Activated CD4-positive, alpha-beta memory T cell treated with anti-CD3 and anti-CD28 coated beads for 36 hours (primary cell): ENCODE measurements at regions not wholly inside any gene's neighbourhood (a gene's known extent, or its start where the extent isn't known, plus 50 kb on each side); places are given as distances from the start of the nearest gene placed in this dataset.

Experiments used
- CTCF ChIA-PET: fragments of 350-600 bp; sonication (Branson Sonifier 250); formaldehyde crosslinking; loops from one replicate; lab custom pipeline; 2021; ENCODE audit warnings: antibody characterized with exemption, inconsistent platforms; lab: Charles Lee
- POLR2A ChIA-PET: fragments of 350-600 bp; sonication (Branson Sonifier 250); formaldehyde crosslinking; loops from one replicate; lab custom pipeline; 2021; ENCODE audit warnings: antibody characterized with exemption; lab: Charles Lee
- DNase-seq: peaks from one replicate; pipeline ENCODE4 v3.0.0-alpha.2; 2020
- H3K27ac Mint-ChIP-seq: one replicate; pipeline ENCODE4 v1.8.0; 2021; ENCODE audit warnings: mixed read lengths
- H3K27me3 Mint-ChIP-seq: one replicate; pipeline ENCODE4 v1.8.0; 2021; ENCODE audit warnings: mixed read lengths
- H3K36me3 Mint-ChIP-seq: one replicate; pipeline ENCODE4 v1.8.0; 2021; ENCODE audit warnings: mixed read lengths
- H3K4me1 Mint-ChIP-seq: one replicate; pipeline ENCODE4 v1.8.0; 2021; ENCODE audit warnings: low read depth, mixed read lengths
- H3K4me3 Mint-ChIP-seq: one replicate; pipeline ENCODE4 v1.8.0; 2021; ENCODE audit warnings: mild to moderate bottlenecking, mixed read lengths
- H3K9me3 Mint-ChIP-seq: one replicate; pipeline ENCODE4 v1.8.0; 2021; ENCODE audit warnings: mixed read lengths
- intact Hi-C: fragments of 100-400 bp; cut with micrococcal nuclease; formaldehyde crosslinking; loops from one replicate; pipeline ENCODE4 v1.15.1; 2023

DNA sequence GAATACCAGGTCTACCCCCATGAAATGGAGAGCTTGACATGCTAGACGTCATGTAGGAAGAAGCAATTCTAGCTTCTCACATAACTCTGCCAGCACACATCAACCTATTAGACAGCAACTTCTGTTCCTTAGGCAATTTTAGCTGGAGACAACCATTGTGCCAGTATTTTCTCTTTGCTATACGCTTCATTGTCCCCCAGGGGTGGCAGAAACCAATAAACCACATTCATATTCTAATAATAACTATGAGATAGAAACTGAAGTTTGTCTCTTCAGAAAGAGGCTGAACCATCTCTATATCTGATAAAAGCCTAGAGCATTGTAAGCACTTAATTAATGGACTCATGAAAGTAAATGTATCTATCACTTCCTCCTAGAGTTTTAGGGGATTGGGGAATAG, 278.6 kb downstream of the FOXG1 start:
- H3K4me1 Mint-ChIP-seq = no peaks in the 10 kb centered on the region
- POLR2A ChIA-PET = no interaction called here
- DNase-seq = no peak
- H3K27ac Mint-ChIP-seq = no peak overlapping the region
- intact Hi-C loops = no loop called here
- H3K36me3 Mint-ChIP-seq = no peaks in the 10 kb centered on the region
- H3K27me3 Mint-ChIP-seq = no peaks in the 10 kb centered on the region
- peaks cover 17% of the 10 kb centered on the region for H3K9me3 Mint-ChIP-seq
- H3K4me3 Mint-ChIP-seq = no peak overlapping the region
- CTCF ChIA-PET = no interaction called here

GRCh38 chr14:29054119-29054518, 287.5 kb downstream of the FOXG1 start:
- Mint-ChIP-seq H3K27me3 (no peaks in the 10 kb centered on the region), H3K4me3 (no peak overlapping the region), H3K27ac (no peak overlapping the region), H3K36me3 (no peaks in the 10 kb centered on the region), H3K9me3 (peaks cover 15% of the 10 kb centered on the region), H3K4me1 (no peaks in the 10 kb centered on the region)
- POLR2A ChIA-PET = no interaction called here
- intact Hi-C loops = no loop called here
- CTCF ChIA-PET = no interaction called here
- DNase-seq = no peak

DNA sequence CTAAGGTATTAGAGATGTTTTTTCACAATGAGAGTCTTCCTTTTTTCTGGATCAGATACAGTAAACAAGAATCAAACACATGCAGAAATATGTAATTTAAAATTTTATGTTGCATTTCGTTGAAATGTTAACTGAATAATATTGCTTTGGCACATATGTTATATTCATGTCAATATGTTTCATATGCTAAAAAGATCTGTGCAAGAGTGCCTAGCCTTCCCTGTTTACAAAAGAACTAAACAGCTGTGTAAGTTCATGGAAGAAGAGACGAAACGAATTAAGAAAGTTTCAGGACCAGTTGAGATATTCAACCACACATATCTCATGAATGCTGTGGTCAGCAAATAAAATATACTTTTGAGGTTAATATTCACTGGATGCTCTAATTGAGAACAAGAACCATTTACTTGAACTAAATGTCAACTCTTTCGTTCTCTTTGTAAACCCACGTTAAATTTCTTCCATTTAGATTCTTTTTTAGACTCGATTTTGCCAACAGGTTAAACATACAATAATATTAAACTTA, 289.5 kb downstream of the FOXG1 start:
- no peaks in the 10 kb centered on the region for H3K4me1 Mint-ChIP-seq
- no peaks in the 10 kb centered on the region for H3K36me3 Mint-ChIP-seq
- H3K4me3 Mint-ChIP-seq = no peak overlapping the region
- no peaks in the 10 kb centered on the region for H3K27me3 Mint-ChIP-seq
- peaks cover 12% of the 10 kb centered on the region for H3K9me3 Mint-ChIP-seq
- POLR2A ChIA-PET = no interaction called here
- CTCF ChIA-PET = no interaction called here
- H3K27ac Mint-ChIP-seq = no peak overlapping the region
- intact Hi-C loops = no loop called here
- DNase-seq = no peak

GRCh38 chr14:29061702-29062101, 295.1 kb downstream of the FOXG1 start:
- intact Hi-C loops = no loop called here
- Mint-ChIP-seq H3K4me1 (no peaks in the 10 kb centered on the region), H3K36me3 (no peaks in the 10 kb centered on the region), H3K9me3 (peaks cover 26% of the 10 kb centered on the region), H3K27ac (no peak overlapping the region), H3K27me3 (no peaks in the 10 kb centered on the region), H3K4me3 (no peak overlapping the region)
- no peak for DNase-seq
- ChIA-PET POLR2A (no interaction called here), CTCF (no interaction called here)

DNA sequence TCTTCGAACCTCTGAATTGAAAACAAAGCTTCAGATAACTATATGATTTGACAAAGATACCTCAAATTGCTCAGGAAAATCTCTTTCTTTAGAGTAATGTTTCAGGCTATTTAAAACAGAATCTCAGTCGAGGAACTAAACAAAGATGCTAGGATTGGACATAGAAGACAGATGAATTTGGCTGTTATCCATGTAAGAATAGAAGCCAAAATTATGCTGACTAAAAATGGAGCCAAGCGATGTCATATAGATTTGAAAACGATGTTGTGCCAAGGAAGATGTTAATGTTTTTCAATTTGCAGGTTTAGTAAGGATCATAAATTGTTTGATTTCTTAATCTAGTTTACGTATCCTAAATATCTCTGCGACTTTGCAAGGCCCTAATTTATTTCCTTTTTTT, 295.9 kb downstream of the FOXG1 start:
- intact Hi-C loops = no loop called here
- POLR2A ChIA-PET = no interaction called here

GRCh38 chr14:29062976-29063375, 296.4 kb downstream of the FOXG1 start:
- POLR2A ChIA-PET = no interaction called here
- peaks cover 33% of the 10 kb centered on the region for H3K9me3 Mint-ChIP-seq
- intact Hi-C loops = no loop called here
- H3K27ac Mint-ChIP-seq = no peak overlapping the region
- H3K36me3 Mint-ChIP-seq = no peaks in the 10 kb centered on the region
- DNase-seq = no peak
- CTCF ChIA-PET = no interaction called here
- no peaks in the 10 kb centered on the region for H3K4me1 Mint-ChIP-seq
- H3K27me3 Mint-ChIP-seq = no peaks in the 10 kb centered on the region
- H3K4me3 Mint-ChIP-seq = no peak overlapping the region

More for the DNA sequence above, 295.9 kb downstream of the FOXG1 start:
- Mint-ChIP-seq H3K4me3 (no peak overlapping the region), H3K4me1 (no peaks in the 10 kb centered on the region), H3K27me3 (no peaks in the 10 kb centered on the region), H3K27ac (no peak overlapping the region), H3K9me3 (peaks cover 28% of the 10 kb centered on the region), H3K36me3 (no peaks in the 10 kb centered on the region)
- DNase-seq = no peak
- CTCF ChIA-PET = no interaction called here

DNA sequence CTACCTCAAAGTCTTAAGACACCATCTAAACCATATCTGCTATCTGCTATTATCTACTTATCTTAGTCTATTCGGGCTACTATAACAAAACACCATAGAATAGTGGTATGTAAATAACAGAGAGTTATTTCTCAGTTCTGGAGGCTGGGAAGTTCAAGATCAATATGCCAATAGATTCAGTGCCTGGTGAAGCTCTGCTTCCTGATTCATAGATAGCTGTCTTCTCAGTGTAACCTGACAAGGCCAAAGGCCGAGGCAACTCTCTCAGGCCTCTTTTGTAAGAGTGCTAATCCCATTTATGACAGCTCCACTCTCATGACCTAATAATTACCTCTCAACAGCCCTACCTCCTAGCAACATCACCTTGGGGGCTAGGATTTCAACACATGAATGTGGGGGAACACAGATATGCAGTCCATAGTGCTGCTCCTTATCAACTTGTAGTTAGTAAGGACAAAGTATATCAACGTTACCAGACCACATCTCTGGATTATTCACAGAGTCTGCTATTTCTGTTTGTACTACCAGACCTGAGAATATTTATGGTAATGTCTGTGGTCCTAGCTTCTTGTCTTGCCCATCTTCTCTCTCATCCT, 297.8 kb downstream of the FOXG1 start:
- DNase-seq = no peak
- Mint-ChIP-seq H3K27me3 (no peaks in the 10 kb centered on the region), H3K36me3 (no peaks in the 10 kb centered on the region), H3K4me1 (no peaks in the 10 kb centered on the region), H3K27ac (no peak overlapping the region), H3K9me3 (peaks cover 38% of the 10 kb centered on the region), H3K4me3 (no peak overlapping the region)
- POLR2A ChIA-PET = no interaction called here
- intact Hi-C loops = no loop called here
- CTCF ChIA-PET = no interaction called here

- no peak overlapping the region for H3K27ac Mint-ChIP-seq
- H3K9me3 Mint-ChIP-seq = peaks cover 34% of the 10 kb centered on the region
- no peak for DNase-seq
- ChIA-PET POLR2A (no interaction called here), CTCF (no interaction called here)
- H3K4me3 Mint-ChIP-seq = no peak overlapping the region
- no peaks in the 10 kb centered on the region for H3K27me3 Mint-ChIP-seq
- intact Hi-C loops = no loop called here
- H3K36me3 Mint-ChIP-seq = no peaks in the 10 kb centered on the region
- no peaks in the 10 kb centered on the region for H3K4me1 Mint-ChIP-seq
Observed at GRCh38 chr14:29069228-29069627, 302.6 kb downstream of the FOXG1 start.

- H3K27ac Mint-ChIP-seq = no peak overlapping the region
- no peaks in the 10 kb centered on the region for H3K4me1 Mint-ChIP-seq
- intact Hi-C loops = no loop called here
- H3K27me3 Mint-ChIP-seq = no peaks in the 10 kb centered on the region
- ChIA-PET CTCF (no interaction called here), POLR2A (no interaction called here)
- H3K36me3 Mint-ChIP-seq = no peaks in the 10 kb centered on the region
- H3K9me3 Mint-ChIP-seq = peaks cover 6% of the 10 kb centered on the region
- no peak for DNase-seq
- H3K4me3 Mint-ChIP-seq = no peak overlapping the region
Observed at GRCh38 chr14:29075761-29076160, 309.2 kb downstream of the FOXG1 start.

DNA sequence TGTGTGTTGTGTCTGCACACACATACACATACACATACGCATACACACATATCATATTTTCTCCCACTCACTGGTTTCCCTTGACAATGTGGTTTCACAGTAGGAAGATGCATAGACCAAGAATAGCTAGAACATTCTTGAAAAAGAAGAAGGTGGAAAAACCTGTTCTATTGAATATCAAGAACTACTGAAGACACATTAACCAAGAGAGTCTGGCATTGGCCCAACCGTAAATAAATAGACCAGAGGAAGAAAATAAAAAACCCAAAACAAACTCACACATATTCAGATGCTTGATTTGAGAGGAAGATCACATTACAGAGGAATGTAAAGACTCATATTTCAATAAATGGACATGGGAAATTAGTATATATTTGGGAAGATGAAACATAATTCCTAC, 311.3 kb downstream of the FOXG1 start:
- peaks cover 6% of the 10 kb centered on the region for H3K9me3 Mint-ChIP-seq
- no peak for DNase-seq
- CTCF ChIA-PET = no interaction called here
- no peaks in the 10 kb centered on the region for H3K4me1 Mint-ChIP-seq
- no peaks in the 10 kb centered on the region for H3K27me3 Mint-ChIP-seq
- no peak overlapping the region for H3K4me3 Mint-ChIP-seq
- POLR2A ChIA-PET = no interaction called here
- H3K27ac Mint-ChIP-seq = no peak overlapping the region
- H3K36me3 Mint-ChIP-seq = no peaks in the 10 kb centered on the region
- intact Hi-C loops = no loop called here

GRCh38 chr14:29078810-29079522, 312.4 kb downstream of the FOXG1 start:
- H3K4me1 Mint-ChIP-seq = no peaks in the 10 kb centered on the region
- no peak overlapping the region for H3K27ac Mint-ChIP-seq
- no peak overlapping the region for H3K4me3 Mint-ChIP-seq
- no peaks in the 10 kb centered on the region for H3K36me3 Mint-ChIP-seq
- ChIA-PET CTCF (no interaction called here), POLR2A (no interaction called here)
- peaks cover 6% of the 10 kb centered on the region for H3K9me3 Mint-ChIP-seq
- intact Hi-C loops = no loop called here
- no peak for DNase-seq
- H3K27me3 Mint-ChIP-seq = no peaks in the 10 kb centered on the region

DNA sequence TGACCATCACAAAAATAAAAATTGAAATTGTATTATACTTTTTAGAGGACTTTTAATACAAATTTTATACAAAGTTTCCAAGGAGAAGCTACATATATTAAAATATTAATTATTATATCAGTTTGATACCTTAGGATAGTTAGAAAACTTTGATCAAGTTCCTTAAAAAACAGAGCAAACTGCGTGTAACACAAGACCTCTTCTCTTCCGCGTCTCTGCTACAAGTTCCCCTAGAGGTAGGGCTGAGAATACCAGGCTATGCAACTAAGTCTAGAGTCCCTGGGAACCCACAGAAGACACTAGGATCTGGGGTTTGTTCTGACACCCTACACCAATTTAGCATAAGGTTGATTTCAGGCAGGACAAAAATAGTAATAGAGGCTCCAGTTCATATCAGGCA, 319.0 kb downstream of the FOXG1 start:
- Mint-ChIP-seq H3K27ac (no peak overlapping the region), H3K9me3 (peaks cover 28% of the 10 kb centered on the region), H3K4me3 (no peak overlapping the region), H3K27me3 (no peaks in the 10 kb centered on the region), H3K36me3 (no peaks in the 10 kb centered on the region), H3K4me1 (no peaks in the 10 kb centered on the region)
- CTCF ChIA-PET = no interaction called here
- intact Hi-C loops = no loop called here
- POLR2A ChIA-PET = no interaction called here
- no peak for DNase-seq

DNA sequence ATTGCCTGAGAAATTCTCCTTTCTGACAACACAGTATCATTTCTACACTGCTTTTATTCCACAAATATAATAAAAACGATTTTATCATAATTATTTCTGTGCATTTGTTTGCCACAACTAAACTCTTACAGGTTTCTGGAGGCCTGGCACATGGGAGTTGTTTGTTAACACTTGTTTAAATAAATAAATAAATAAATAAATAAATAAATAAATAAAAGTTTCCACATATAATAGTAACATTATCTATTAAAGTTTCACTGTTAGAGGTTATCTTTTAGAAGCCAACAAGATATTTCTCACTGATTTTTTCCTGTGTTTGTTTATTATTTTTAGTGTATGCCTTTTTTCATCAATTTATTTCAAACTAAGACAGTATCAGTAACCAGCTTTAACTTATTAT, 323.3 kb downstream of the FOXG1 start:
- no peaks in the 10 kb centered on the region for H3K27me3 Mint-ChIP-seq
- no peak for DNase-seq
- ChIA-PET POLR2A (no interaction called here), CTCF (no interaction called here)
- no peak overlapping the region for H3K27ac Mint-ChIP-seq
- intact Hi-C loops = no loop called here
- H3K36me3 Mint-ChIP-seq = no peaks in the 10 kb centered on the region
- no peaks in the 10 kb centered on the region for H3K4me1 Mint-ChIP-seq
- H3K4me3 Mint-ChIP-seq = no peak overlapping the region
- peaks cover 35% of the 10 kb centered on the region for H3K9me3 Mint-ChIP-seq
